SK-N-MC (cell line): ENCODE measurements at regions not wholly inside any gene's neighbourhood (a gene's known extent, or its start where the extent isn't known, plus 50 kb on each side); places are given as distances from the start of the nearest gene placed in this dataset.

ENCODE experiments used
- EZH2 ChIP-seq: fragments of 200-600 bp; sonication (generic); IDR thresholded peaks from one replicate; pipeline ENCODE4 v1.6.1; 2017; ENCODE audit warnings: antibody characterized with exemption
- FOXP2 ChIP-seq: optimal IDR thresholded peaks from 2 replicates; pipeline ENCODE3; 2011; ENCODE audit warnings: mild to moderate bottlenecking, moderate library complexity; ENCODE audit not compliant: insufficient read depth; ENCODE audit errors: extremely low read length, control extremely low read depth
- POLR2AphosphoS5 ChIP-seq: IDR thresholded peaks from 2 replicates; pipeline ENCODE4 v1.6.1; 2012; ENCODE audit warnings: mild to moderate bottlenecking, low read depth, low read length, borderline replicate concordance

- TF ChIP-seq POLR2AphosphoS5, result no peak
- no peak for TF ChIP-seq EZH2
- TF ChIP-seq FOXP2, result no peak
Observed at GRCh38 chr5:60131504-60131903, 238.0 kb upstream of the PDE4D start.
